Left lobe of liver (tissue), 2 donors: ENCODE measurements at regions not wholly inside any gene's neighbourhood (a gene's known extent, or its start where the extent isn't known, plus 50 kb on each side); places are given as distances from the start of the nearest gene placed in this dataset.

ENCODE experiments used
- ATAC-seq: fragments of 200-7000 bp; cut with Tn5 transposase; one replicate; pipeline ENCODE4 v1.9.1; 2020; ENCODE audit warnings: mild to moderate bottlenecking, moderate library complexity
- DNase-seq: peaks from one replicate; pipeline ENCODE4 v3.0.0-alpha.2; 2020; ENCODE audit warnings: low spot score
- donor health status: DM: no; HTN: no; CAD: no; lungs with moderate emphysema.
- donor health status: DM: no; HTN: yes; CAD: no.

- no peak for DNase-seq
Measured at GRCh38 chr18:72368308-72368707, 175.8 kb downstream of the CBLN2 start.

GRCh38 chr18:72360634-72361033, 183.5 kb downstream of the CBLN2 start:
- ATAC-seq, result no peak
- no peak for DNase-seq

More at GRCh38 chr18:72368308-72368707, 175.8 kb downstream of the CBLN2 start:
- no peak for ATAC-seq

- no peak for ATAC-seq
- DNase-seq, result no peak
Measured at GRCh38 chr18:72342933-72343332, 201.2 kb downstream of the CBLN2 start.

GRCh38 chr18:72339976-72340375, 204.2 kb downstream of the CBLN2 start:
- no peak for ATAC-seq
- no peak for DNase-seq

- DNase-seq (no peak), ATAC-seq (no peak)
Measured at GRCh38 chr18:72336786-72337185, 207.4 kb downstream of the CBLN2 start.

GRCh38 chr18:72329533-72329932, 214.6 kb downstream of the CBLN2 start:
- ATAC-seq (no peak), DNase-seq (no peak)

GRCh38 chr18:72325307-72325706, 218.8 kb downstream of the CBLN2 start:
- DNase-seq (no peak), ATAC-seq (no peak)

GRCh38 chr18:72324677-72325076, 219.5 kb downstream of the CBLN2 start:
- ATAC-seq, result no peak
- DNase-seq, result no peak

GRCh38 chr18:72316497-72316896, 227.6 kb downstream of the CBLN2 start:
- DNase-seq (no peak), ATAC-seq (no peak)

GRCh38 chr18:72283148-72283925, 260.8 kb downstream of the CBLN2 start:
- no peak for ATAC-seq
- no peak for DNase-seq

- ATAC-seq (no peak), DNase-seq (no peak)
Measured at GRCh38 chr18:72273025-72273424, 271.1 kb downstream of the CBLN2 start.

- ATAC-seq (no peak), DNase-seq (no peak)
Measured at GRCh38 chr18:72261590-72261989, 282.6 kb downstream of the CBLN2 start.

- DNase-seq, result no peak
- ATAC-seq, result no peak
Measured at GRCh38 chr18:72246076-72246475, 298.1 kb downstream of the CBLN2 start.

- no peak for DNase-seq
- ATAC-seq, result no peak
Measured at GRCh38 chr18:72235422-72235821, 308.7 kb downstream of the CBLN2 start.

GRCh38 chr18:72233106-72233505, 311.0 kb downstream of the CBLN2 start:
- ATAC-seq, result no peak
- DNase-seq, result no peak

- no peak for ATAC-seq
Measured at GRCh38 chr18:72232644-72233043, 311.5 kb downstream of the CBLN2 start.

GRCh38 chr18:72225958-72226357, 318.2 kb downstream of the CBLN2 start:
- ATAC-seq, result no peak
- no peak for DNase-seq

More at GRCh38 chr18:72232644-72233043, 311.5 kb downstream of the CBLN2 start:
- DNase-seq, result no peak

GRCh38 chr18:72223733-72224132, 320.4 kb downstream of the CBLN2 start:
- ATAC-seq (no peak), DNase-seq (no peak)

- ATAC-seq, result no peak
- no peak for DNase-seq
Measured at GRCh38 chr18:72208920-72209676, 335.0 kb downstream of the CBLN2 start.

GRCh38 chr18:72207280-72207679, 336.9 kb downstream of the CBLN2 start:
- ATAC-seq, result no peak
- DNase-seq, result no peak

GRCh38 chr18:72206814-72207213, 337.3 kb downstream of the CBLN2 start:
- ATAC-seq (no peak), DNase-seq (no peak)

- ATAC-seq, result no peak
- no peak for DNase-seq
Measured at GRCh38 chr18:72201032-72201431, 343.1 kb downstream of the CBLN2 start.
